IMR-90 (cell line): ENCODE measurements at regions not wholly inside any gene's neighbourhood (a gene's known extent, or its start where the extent isn't known, plus 50 kb on each side); places are given as distances from the start of the nearest gene placed in this dataset.

Experiments
- ATAC-seq: fragments of 200-7000 bp; cut with Tn5 transposase; 2 replicates; pipeline ENCODE4 v1.9.1; 2020; ENCODE audit warnings: low read depth, mild to moderate bottlenecking, moderate library complexity
- BruUV-seq: library from RNA; stranded (reverse); fragments of 400-500 nt; replicated peaks from 2 replicates; lab custom pipeline; 2021; lab: Mats Ljungman, UMichigan
- CTCF ChIA-PET: fragments of 300-600 bp; formaldehyde crosslinking; extraction: SDS; loops from one replicate; lab custom pipeline; 2021; ENCODE audit warnings: antibody characterized with exemption; lab: Yijun Ruan, JAX
- POLR2A ChIA-PET: fragments of 300-600 bp; sonication (Branson Sonifier 250); formaldehyde crosslinking; loops from one replicate; lab custom pipeline; 2022; ENCODE audit warnings: antibody characterized with exemption; ENCODE audit not compliant: unreplicated experiment; lab: Charles Lee
- DNase-seq: peaks from one replicate; pipeline ENCODE4 v3.0.0; 2013
- H2AFZ ChIP-seq: replicated peaks from 2 replicates; pipeline ENCODE3; 2013; ENCODE audit warnings: low read length, mild to moderate bottlenecking; ENCODE audit not compliant: poor library complexity
- H2AK5ac ChIP-seq: 2 replicates; pipeline ENCODE4 v1.6.1; 2013; ENCODE audit warnings: low read depth, low read length, inconsistent platforms
- H2AK9ac ChIP-seq: replicated peaks from 2 replicates; pipeline ENCODE3; 2013; ENCODE audit warnings: mild to moderate bottlenecking, low read depth, low read length, moderate library complexity; ENCODE audit not compliant: poor library complexity
- H2BK120ac ChIP-seq: 2 replicates; pipeline ENCODE4 v1.6.1; 2013; ENCODE audit warnings: low read depth, low read length, inconsistent platforms
- H2BK15ac ChIP-seq: 3 replicates; pipeline ENCODE4 v1.6.1; 2013; ENCODE audit warnings: low read depth, low read length, inconsistent platforms
- H2BK20ac ChIP-seq: 2 replicates; pipeline ENCODE4 v1.6.1; 2013; ENCODE audit warnings: low read depth, mild to moderate bottlenecking, inconsistent platforms, low read length, moderate library complexity
- H2BK5ac ChIP-seq: 2 replicates; pipeline ENCODE4 v1.6.1; 2013; ENCODE audit warnings: mild to moderate bottlenecking, low read depth, low read length, inconsistent platforms; ENCODE audit not compliant: poor library complexity, severe bottlenecking
- H3K14ac ChIP-seq: replicated peaks from 2 replicates; pipeline ENCODE4 v1.6.1; 2013; ENCODE audit warnings: low read depth, low read length, inconsistent platforms
- H3K18ac ChIP-seq: 2 replicates; pipeline ENCODE4 v1.6.1; 2013; ENCODE audit warnings: low read depth, low read length, control low read depth
- H3K23ac ChIP-seq: 2 replicates; pipeline ENCODE4 v1.6.1; 2013; ENCODE audit warnings: low read depth, low read length, inconsistent platforms
- H3K27ac ChIP-seq: 2 replicates; pipeline ENCODE4 v1.5.1; 2013; ENCODE audit warnings: mild to moderate bottlenecking, control low read depth, low read length; ENCODE audit not compliant: insufficient read depth
- H3K27me3 ChIP-seq: 2 replicates; pipeline ENCODE4 v1.6.1; 2013; ENCODE audit warnings: low read length; ENCODE audit not compliant: control insufficient read depth, insufficient read depth
- H3K36me3 ChIP-seq: 2 replicates; pipeline ENCODE4 v1.6.1; 2013; ENCODE audit warnings: low read length, mixed read lengths; ENCODE audit not compliant: control insufficient read depth, insufficient read depth
- H3K4ac ChIP-seq: 2 replicates; pipeline ENCODE4 v1.6.1; 2013; ENCODE audit warnings: low read depth, low read length, inconsistent platforms
- H3K4me1 ChIP-seq: 2 replicates; pipeline ENCODE4 v1.6.1; 2013; ENCODE audit warnings: low read length, mixed read lengths; ENCODE audit not compliant: control insufficient read depth, insufficient read depth
- H3K4me2 ChIP-seq: 2 replicates; pipeline ENCODE4 v1.6.1; 2013; ENCODE audit warnings: low read depth, mild to moderate bottlenecking, control low read depth, low read length, moderate library complexity
- H3K4me3 ChIP-seq: 2 replicates; pipeline ENCODE4 v1.5.1; 2013; ENCODE audit warnings: low read depth, mild to moderate bottlenecking, control low read depth, low read length, moderate library complexity; ENCODE audit not compliant: insufficient read depth
- H3K56ac ChIP-seq: 2 replicates; pipeline ENCODE4 v1.6.1; 2013; ENCODE audit warnings: low read length, inconsistent platforms; ENCODE audit not compliant: insufficient read depth; ENCODE audit errors: extremely low read depth
- H3K79me1 ChIP-seq, 2 experiments: 2 replicates each; pipeline ENCODE4 v1.6.1; 2013; ENCODE audit warnings: low read length in 2 of 2, inconsistent platforms in 1 of 2, low read depth in 1 of 2
- H3K9ac ChIP-seq: 2 replicates; pipeline ENCODE4 v1.6.1; 2013; ENCODE audit warnings: low read depth, low read length, control low read depth
- H3K9me1 ChIP-seq: 2 replicates; pipeline ENCODE4 v1.6.1; 2013; ENCODE audit warnings: low read length, inconsistent platforms; ENCODE audit not compliant: insufficient read depth
- H3K9me3 ChIP-seq: 2 replicates; pipeline ENCODE4 v1.6.1; 2013; ENCODE audit warnings: low read length; ENCODE audit not compliant: control insufficient read depth, insufficient read depth
- H4K20me1 ChIP-seq: 2 replicates; pipeline ENCODE4 v1.6.1; 2013; ENCODE audit warnings: low read length, inconsistent platforms; ENCODE audit not compliant: insufficient read depth
- H4K5ac ChIP-seq: 2 replicates; pipeline ENCODE4 v1.6.1; 2013; ENCODE audit warnings: mild to moderate bottlenecking, low read depth, low read length, control low read depth
- H4K8ac ChIP-seq, 2 experiments: 2 replicates each; pipeline ENCODE4 v1.6.1; 2013; ENCODE audit warnings: low read depth in 2 of 2, low read length in 2 of 2, control low read depth in 1 of 2, inconsistent platforms in 1 of 2
- H4K91ac ChIP-seq: 2 replicates; pipeline ENCODE4 v1.6.1; 2013; ENCODE audit warnings: low read depth, low read length, inconsistent platforms; ENCODE audit not compliant: insufficient read depth
- BHLHE40 ChIP-seq: fragments of 150-350 bp; IDR thresholded peaks from 2 replicates; pipeline ENCODE4 v1.6.1; 2016; ENCODE audit warnings: mild to moderate bottlenecking, low read depth, low read length
- CEBPB ChIP-seq: IDR thresholded peaks from 2 replicates; pipeline ENCODE4 v1.6.1; 2012; ENCODE audit warnings: low read depth, low read length, improper control_type of control experiment
- CHD1 ChIP-seq: IDR thresholded peaks from 2 replicates; pipeline ENCODE4 v1.6.1; 2012; ENCODE audit warnings: low read depth, low read length, improper control_type of control experiment
- CTCF ChIP-seq: conservative IDR thresholded peaks from 2 replicates; pipeline ENCODE4 v1.5.1; 2012; ENCODE audit warnings: mild to moderate bottlenecking, low read depth, low read length, improper control_type of control experiment
- ELK1 ChIP-seq: fragments of 150-350 bp; IDR thresholded peaks from 2 replicates; pipeline ENCODE4 v1.6.1; 2016; ENCODE audit warnings: low read depth, mild to moderate bottlenecking, low read length, moderate library complexity, borderline replicate concordance
- FOS ChIP-seq: fragments of 150-350 bp; IDR thresholded peaks from 2 replicates; pipeline ENCODE4 v1.6.1; 2016; ENCODE audit warnings: low read depth, low read length
- MAZ ChIP-seq: IDR thresholded peaks from 2 replicates; pipeline ENCODE4 v1.6.1; 2012; ENCODE audit warnings: low read depth, mild to moderate bottlenecking, low read length, improper control_type of control experiment, moderate library complexity, borderline replicate concordance
- MXI1 ChIP-seq: IDR thresholded peaks from 2 replicates; pipeline ENCODE4 v1.6.1; 2012; ENCODE audit warnings: low read depth, mild to moderate bottlenecking, low read length, moderate library complexity, borderline replicate concordance
- POLR2A ChIP-seq: IDR thresholded peaks from 2 replicates; pipeline ENCODE4 v1.6.1; 2012; ENCODE audit warnings: mild to moderate bottlenecking, low read depth, low read length
- RCOR1 ChIP-seq: IDR thresholded peaks from 2 replicates; pipeline ENCODE4 v1.6.1; 2012; ENCODE audit warnings: mild to moderate bottlenecking, low read length, improper control_type of control experiment; ENCODE audit not compliant: insufficient replicate concordance
- RFX5 ChIP-seq: IDR thresholded peaks from 2 replicates; pipeline ENCODE4 v1.8.0; 2012; ENCODE audit warnings: low read depth, mild to moderate bottlenecking, low read length, moderate library complexity
- SMC3 ChIP-seq: fragments of 150-350 bp; IDR thresholded peaks from 2 replicates; pipeline ENCODE4 v1.6.1; 2016; ENCODE audit warnings: low read depth, mild to moderate bottlenecking, antibody characterized with exemption, low read length, moderate library complexity
- USF2 ChIP-seq: fragments of 150-350 bp; IDR thresholded peaks from 2 replicates; pipeline ENCODE4 v1.6.1; 2017; ENCODE audit warnings: mild to moderate bottlenecking, antibody characterized with exemption, low read length, low read depth
- WGBS, 2 experiments: methylation state at CpG; one replicate each; pipeline versions ENCODE4 v1.1.5 to v1.1.7; 2013; ENCODE audit warnings: missing lambda C conversion rate in 2 of 2; ENCODE audit not compliant: insufficient read length in 1 of 2; ENCODE audit errors: extremely low coverage in 2 of 2; 5-methylcytosine and 5-hydroxymethylcytosine counted together
- dilution Hi-C: fragments of 300-500 bp; cut with HindIII; formaldehyde crosslinking; loops from one replicate; pipeline ENCODE4 v1.14.3; 2018; ENCODE audit warnings: low sequenced_read_pairs; ENCODE audit not compliant: unreplicated experiment
- in situ Hi-C: fragments of 300-500 bp; cut with MboI; formaldehyde crosslinking; loops from 3 replicates; pipeline ENCODE4 v1.14.3; 2019; ENCODE audit warnings: low sequenced_read_pairs, inconsistent platforms, mixed read lengths
- intact Hi-C: fragments of 100-400 bp; cut with micrococcal nuclease; formaldehyde crosslinking; loops from 2 replicates; pipeline ENCODE4 v1.10.0; 2022

- no peak overlapping the region for H3K4ac ChIP-seq
- H3K79me1 ChIP-seq: no peaks in the 10 kb centered on the region
- no peak overlapping the region for H3K18ac ChIP-seq
- no peak overlapping the region for H2BK20ac ChIP-seq
- in situ Hi-C loops: no loop called here
- no peak overlapping the region for H3K9ac ChIP-seq
- no peaks in the 10 kb centered on the region for H3K9me3 ChIP-seq
- CTCF ChIA-PET: no interaction called here
- H3K4me3 ChIP-seq: no peak overlapping the region
- H4K91ac ChIP-seq: no peak overlapping the region
- no peak overlapping the region for H3K14ac ChIP-seq
- no peak overlapping the region for H2AK9ac ChIP-seq
- no peak overlapping the region for H2BK120ac ChIP-seq
- dilution Hi-C loops: no loop called here
- H3K23ac ChIP-seq: no peak overlapping the region
- H3K36me3 ChIP-seq: no peaks in the 10 kb centered on the region
- no peaks in the 10 kb centered on the region for H3K27me3 ChIP-seq
- no peak overlapping the region for H3K56ac ChIP-seq
- peak; percentile 18 for DNase-seq
- no TSS peak for BruUV-seq
- H2AK5ac ChIP-seq: no peak overlapping the region
- peak; percentile 29 for ATAC-seq
- peak overlapping the region; percentile 35; the same call in 1 of the 2 replicates for H3K4me2 ChIP-seq
- no peaks in the 10 kb centered on the region for H4K20me1 ChIP-seq
- TF ChIP-seq BHLHE40 (no peak), RFX5 (no peak), FOS (no peak), CTCF (no peak), CEBPB (no peak), ELK1 (no peak), POLR2A (no peak), CHD1 (no peak), RCOR1 (no peak), MXI1 (no peak), USF2 (no peak), MAZ (no peak), SMC3 (no peak)
- H4K5ac ChIP-seq: no peak overlapping the region
- intact Hi-C loops: no loop called here
- no peak overlapping the region for H2BK15ac ChIP-seq
- POLR2A ChIA-PET: no interaction called here
- no peaks in the 10 kb centered on the region for H3K9me1 ChIP-seq
- H2BK5ac ChIP-seq: no peak overlapping the region
- 100% methylated on average over 1 of the region's 1 CpG; no CpG with 5 or more reads in 1 of the 2 experiments for WGBS, 2 experiments
- no peak overlapping the region for H4K8ac ChIP-seq
- H3K4me1 ChIP-seq: no peaks in the 10 kb centered on the region
- no peak overlapping the region for H2AFZ ChIP-seq
- no peak overlapping the region for H3K27ac ChIP-seq
These were observed 152.8 kb upstream of the ZRANB2 start for GRCh38 chr1:71233645-71234044.
